Suprapubic skin (tissue), 4 donors: ENCODE measurements at regions not wholly inside any gene's neighbourhood (a gene's known extent, or its start where the extent isn't known, plus 50 kb on each side); places are given as distances from the start of the nearest gene placed in this dataset.

Experiments used
- DNase-seq, 2 donors: peaks; one replicate each; pipeline ENCODE4 v3.0.0-alpha.2; 2019; ENCODE audit warnings: low spot score in 2 of 2
- H3K27ac ChIP-seq: fragments of 200-600 bp; sonication (generic); one replicate; pipeline ENCODE4 v1.5.1; 2019
- H3K27me3 ChIP-seq: fragments of 200-600 bp; sonication (generic); one replicate; pipeline ENCODE4 v1.5.1; 2019
- H3K36me3 ChIP-seq: fragments of 200-600 bp; sonication (generic); one replicate; pipeline ENCODE4 v1.5.1; 2019
- H3K4me1 ChIP-seq: fragments of 200-600 bp; sonication (generic); one replicate; pipeline ENCODE4 v1.5.1; 2019
- H3K4me3 ChIP-seq: fragments of 200-600 bp; sonication (generic); one replicate; pipeline ENCODE4 v1.5.1; 2019; ENCODE audit warnings: mild to moderate bottlenecking
- H3K9me3 ChIP-seq: fragments of 200-600 bp; sonication (generic); one replicate; pipeline ENCODE4 v1.5.1; 2019
- CTCF ChIP-seq, 2 donors: fragments of 200-600 bp in 1 of 2; fragments of 450-650 bp in 1 of 2; sonication (generic) in 1 of 2; IDR thresholded peaks; one replicate each; pipeline ENCODE4 v1.5.1; 2016 to 2019; ENCODE audit warnings: antibody characterized with exemption in 2 of 2, mild to moderate bottlenecking in 1 of 2, moderate library complexity in 1 of 2
- EP300 ChIP-seq: sonication (generic); formaldehyde crosslinking; IDR thresholded peaks from one replicate; pipeline ENCODE4 v1.6.1; 2017; ENCODE audit warnings: antibody characterized with exemption
- POLR2A ChIP-seq, 2 donors: fragments of 450-650 bp; IDR thresholded peaks; one replicate each; pipeline ENCODE4 v1.6.1; 2017; ENCODE audit warnings: antibody characterized with exemption in 2 of 2, mild to moderate bottlenecking in 2 of 2, moderate library complexity in 2 of 2
- POLR2AphosphoS5 ChIP-seq, 3 donors: sonication (generic); formaldehyde crosslinking; IDR thresholded peaks; one replicate each; pipeline ENCODE4 v1.6.1; 2017; ENCODE audit warnings: antibody characterized with exemption in 3 of 3
- WGBS: methylation state at CpG from one replicate; pipeline ENCODE4 v1.1.5; 2018; 5-methylcytosine and 5-hydroxymethylcytosine counted together

DNA sequence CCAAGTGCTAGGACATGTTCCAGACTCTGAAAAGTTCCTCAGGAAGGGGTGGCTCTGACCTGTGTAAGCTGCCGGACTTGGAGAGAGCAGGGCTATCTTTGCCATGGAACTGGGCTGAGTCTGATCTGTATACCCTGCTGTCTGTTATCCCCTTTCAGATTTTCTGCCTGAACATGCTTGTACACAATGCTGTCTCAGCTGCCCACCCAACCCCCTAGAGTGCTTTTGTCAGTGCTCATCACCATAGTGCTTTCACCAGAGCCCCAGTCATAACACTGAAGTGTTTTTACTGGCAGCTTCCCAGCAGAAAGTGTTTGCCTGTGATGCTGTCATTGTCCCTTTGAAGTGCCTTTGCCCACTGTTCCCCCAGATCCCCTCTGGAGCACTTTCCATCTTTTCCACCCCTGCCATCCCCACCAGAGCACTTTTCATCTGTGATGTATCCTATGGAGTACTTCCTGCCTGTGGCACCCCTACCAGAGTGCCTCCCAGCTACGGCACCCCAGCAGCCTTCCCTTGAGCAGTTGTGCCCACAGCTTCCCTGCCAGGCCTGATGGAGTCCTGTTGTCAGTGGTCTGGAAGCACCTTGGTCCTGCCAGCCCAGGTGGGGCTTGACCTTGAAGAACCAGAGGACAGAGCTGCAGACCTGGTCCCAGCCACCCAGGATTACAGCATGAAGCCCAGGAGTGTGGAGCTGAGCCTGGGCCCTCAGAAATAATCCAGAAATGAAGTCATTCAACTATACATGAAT, 397.7 kb downstream of the DIPK2A start:
- TF ChIP-seq POLR2AphosphoS5 (IDR thresholded peaks at IDR 0.05): no peak
- no peak for TF ChIP-seq EP300
- TF ChIP-seq POLR2A (IDR thresholded peaks at IDR 0.05): no peak
- TF ChIP-seq CTCF (IDR thresholded peaks at IDR 0.05): no peak
- no peaks in the 10 kb centered on the region for H3K27me3 ChIP-seq
- H3K4me3 ChIP-seq: no peak overlapping the region
- H3K27ac ChIP-seq: no peak overlapping the region
- DNase-seq: no peak
- H3K9me3 ChIP-seq: peaks cover 5% of the 10 kb centered on the region
- no peaks in the 10 kb centered on the region for H3K36me3 ChIP-seq
- WGBS: 100% methylated on average over 2 of the region's 2 CpGs
- no peaks in the 10 kb centered on the region for H3K4me1 ChIP-seq

DNA sequence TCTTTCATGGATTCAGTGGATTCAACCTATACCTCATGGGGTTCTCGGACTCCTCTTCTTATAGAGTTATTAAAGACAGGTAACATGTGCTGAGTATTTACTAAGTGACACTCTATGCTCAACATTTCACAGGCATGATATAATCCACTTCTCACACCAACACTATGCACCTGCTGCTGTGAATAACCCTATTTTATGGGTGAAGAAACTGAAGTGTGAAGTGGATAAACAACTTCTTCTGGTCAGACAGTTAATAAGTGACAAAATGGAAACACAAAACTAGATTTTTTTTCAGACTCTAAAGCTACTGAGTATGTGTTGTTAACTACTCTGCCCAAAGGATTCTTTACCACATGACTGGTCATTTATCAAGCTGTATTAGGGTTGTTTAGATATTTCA, 403.5 kb downstream of the DIPK2A start:
- Histone ChIP-seq H3K27me3 (no peaks in the 10 kb centered on the region), H3K9me3 (peaks cover 2% of the 10 kb centered on the region), H3K4me1 (no peaks in the 10 kb centered on the region), H3K36me3 (no peaks in the 10 kb centered on the region), H3K27ac (no peak overlapping the region), H3K4me3 (no peak overlapping the region)
- WGBS: 93% methylated on average over 1 of the region's 1 CpG
- TF ChIP-seq CTCF (IDR thresholded peaks at IDR 0.05) (no peak), POLR2A (IDR thresholded peaks at IDR 0.05) (no peak), POLR2AphosphoS5 (IDR thresholded peaks at IDR 0.05) (no peak), EP300 (no peak)
- DNase-seq: no peak

DNA sequence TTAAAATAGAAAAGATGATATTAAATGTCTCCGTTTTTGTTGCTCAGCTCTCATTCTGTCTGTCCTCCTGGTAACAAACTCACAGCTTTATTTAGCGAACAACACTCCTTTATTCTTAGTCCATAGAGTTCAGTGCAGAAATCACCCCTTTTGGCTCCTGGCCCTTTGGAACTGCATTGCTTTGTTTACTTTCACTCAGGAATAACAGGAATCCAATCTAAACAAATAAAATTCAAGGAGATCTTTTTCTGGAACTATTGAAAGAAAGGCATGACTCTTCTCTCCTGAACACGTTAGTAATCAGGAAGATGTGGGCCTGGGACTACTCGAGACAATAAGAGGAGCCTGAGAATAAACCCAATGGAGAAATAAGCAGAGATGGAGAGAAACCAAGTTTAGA, 409.2 kb downstream of the DIPK2A start:
- no peak overlapping the region for H3K4me3 ChIP-seq
- H3K9me3 ChIP-seq: no peaks in the 10 kb centered on the region
- TF ChIP-seq POLR2AphosphoS5 (IDR thresholded peaks at IDR 0.05) (no peak), POLR2A (IDR thresholded peaks at IDR 0.05) (no peak), EP300 (no peak), CTCF (IDR thresholded peaks at IDR 0.05) (no peak)
- peaks cover 5% of the 10 kb centered on the region for H3K4me1 ChIP-seq
- no peaks in the 10 kb centered on the region for H3K27me3 ChIP-seq
- 80% methylated on average over 4 of the region's 4 CpGs for WGBS
- no peak for DNase-seq
- no peak overlapping the region for H3K27ac ChIP-seq
- no peaks in the 10 kb centered on the region for H3K36me3 ChIP-seq

- no peaks in the 10 kb centered on the region for H3K27me3 ChIP-seq
- TF ChIP-seq POLR2AphosphoS5 (IDR thresholded peaks at IDR 0.05): no peak
- no peak for TF ChIP-seq EP300
- TF ChIP-seq POLR2A (IDR thresholded peaks at IDR 0.05): no peak
- no peak for TF ChIP-seq CTCF (IDR thresholded peaks at IDR 0.05)
- H3K4me1 ChIP-seq: peaks cover 5% of the 10 kb centered on the region
- no peaks in the 10 kb centered on the region for H3K36me3 ChIP-seq
- no peak overlapping the region for H3K4me3 ChIP-seq
- no peak for DNase-seq
- no peak overlapping the region for H3K27ac ChIP-seq
- H3K9me3 ChIP-seq: no peaks in the 10 kb centered on the region
- 60% methylated on average over 3 of the region's 3 CpGs for WGBS
Measured at GRCh38 chr3:144381607-144382006, 410.0 kb downstream of the DIPK2A start.

DNA sequence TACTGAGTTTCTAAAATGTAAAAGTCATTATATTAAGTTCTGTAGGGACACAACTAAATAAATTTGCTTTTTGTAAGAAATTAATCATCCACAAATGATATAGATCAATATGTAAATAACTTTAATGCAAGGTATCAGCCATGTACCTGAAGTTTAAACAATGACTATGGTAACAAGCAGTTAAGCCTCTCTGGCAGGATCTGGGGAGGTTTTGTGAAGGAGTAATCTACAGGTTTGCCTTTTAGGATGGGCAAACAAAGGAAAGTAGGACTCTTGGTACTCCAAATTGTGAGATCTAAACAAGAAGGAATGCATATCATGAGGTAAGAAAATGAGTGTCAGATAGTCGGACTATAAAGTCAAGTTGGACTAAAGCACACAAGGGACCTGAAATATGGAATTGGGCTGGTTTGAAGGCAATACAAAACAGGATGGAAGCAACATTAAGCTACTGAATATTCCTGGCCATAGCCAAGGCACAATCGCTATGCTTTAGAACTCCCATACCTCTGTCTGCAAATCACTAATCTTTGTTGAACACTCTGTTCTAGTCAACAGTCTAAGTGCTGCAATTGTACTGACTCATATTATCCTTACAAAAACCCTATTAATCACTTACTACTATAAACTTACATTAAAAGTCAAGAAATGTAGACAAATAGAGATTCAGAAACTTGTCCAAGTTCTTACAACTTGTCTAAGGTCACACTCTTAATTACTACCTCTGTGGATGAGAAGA, 412.8 kb downstream of the DIPK2A start:
- 86% methylated on average over 2 of the region's 2 CpGs for WGBS
- no peak overlapping the region for H3K27ac ChIP-seq
- no peaks in the 10 kb centered on the region for H3K9me3 ChIP-seq
- no peaks in the 10 kb centered on the region for H3K27me3 ChIP-seq
- H3K36me3 ChIP-seq: no peaks in the 10 kb centered on the region
- peaks cover 5% of the 10 kb centered on the region for H3K4me1 ChIP-seq
- no peak overlapping the region for H3K4me3 ChIP-seq
- TF ChIP-seq EP300 (no peak), CTCF (IDR thresholded peaks at IDR 0.05) (no peak), POLR2AphosphoS5 (IDR thresholded peaks at IDR 0.05) (no peak), POLR2A (IDR thresholded peaks at IDR 0.05) (no peak)
- DNase-seq: no peak
